Fibroblast of upper back skin (primary cell): ENCODE measurements at regions not wholly inside any gene's neighbourhood (a gene's known extent, or its start where the extent isn't known, plus 50 kb on each side); places are given as distances from the start of the nearest gene placed in this dataset.
A peak's percentile ranks its signal among the peaks of the same experiment; 100 is the strongest.

ENCODE experiments used
- DNase-seq: peaks from one replicate; pipeline ENCODE4 v3.0.0-alpha.2; 2013

DNA sequence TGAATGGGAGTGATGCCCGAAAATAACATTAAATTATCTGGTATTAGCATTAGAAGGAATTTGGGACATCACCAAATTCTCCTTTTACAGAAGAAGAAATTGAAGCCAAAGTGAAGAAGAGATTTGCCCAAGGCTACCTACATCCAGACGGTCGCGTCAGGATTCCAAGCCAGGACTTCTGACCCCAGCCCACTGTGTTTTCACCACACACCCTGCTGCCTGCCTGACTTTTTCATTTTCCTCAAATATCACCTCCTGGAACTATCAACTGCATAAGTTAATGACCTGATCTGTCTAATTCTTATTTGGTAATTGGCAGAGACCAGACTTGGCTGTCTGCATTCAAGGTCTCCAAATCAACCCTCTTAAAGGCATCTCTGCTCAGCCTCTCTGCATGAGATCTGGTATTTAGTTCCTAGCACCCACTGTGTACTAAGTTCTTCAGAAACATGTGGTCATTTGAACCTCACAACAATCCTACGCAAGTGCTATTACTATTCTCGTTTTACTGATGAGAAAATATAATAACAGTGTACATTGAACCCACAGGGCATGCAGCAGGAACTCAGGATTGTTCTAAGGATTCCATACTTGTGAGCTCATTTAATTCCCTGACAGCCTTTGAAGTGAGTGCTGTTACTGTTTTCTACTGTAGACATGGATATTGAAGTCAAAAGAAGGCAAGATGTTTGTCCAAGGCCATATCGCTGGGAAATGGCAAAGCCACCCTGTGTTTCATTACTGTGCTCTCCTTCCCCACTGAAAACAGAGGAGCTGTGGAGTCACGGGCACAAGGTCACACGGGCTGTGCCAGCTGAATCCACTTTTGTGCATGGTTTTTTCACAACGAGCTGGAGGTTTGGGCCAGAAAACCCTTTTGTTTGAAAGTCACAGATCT is 195.2 kb upstream of the C1QTNF7 start:
- DNase-seq = peak; percentile 76

DNA sequence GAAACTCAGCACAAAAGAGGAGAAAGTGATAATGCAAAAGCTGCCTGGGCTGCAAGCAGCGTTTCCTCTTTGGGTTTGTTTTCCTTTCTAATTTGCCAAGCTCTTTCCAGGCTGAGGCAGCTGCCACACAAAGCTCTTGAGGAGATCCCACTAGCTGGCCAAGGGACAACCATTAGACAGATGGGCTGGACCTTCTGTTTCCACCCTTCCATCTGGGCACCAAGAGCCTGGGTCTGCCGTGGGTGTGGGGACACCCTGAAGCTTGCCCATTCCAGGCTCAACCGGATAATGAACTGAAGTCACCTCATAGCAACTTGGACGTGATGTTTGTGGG is 194.6 kb upstream of the C1QTNF7 start:
- DNase-seq = no peak

DNA sequence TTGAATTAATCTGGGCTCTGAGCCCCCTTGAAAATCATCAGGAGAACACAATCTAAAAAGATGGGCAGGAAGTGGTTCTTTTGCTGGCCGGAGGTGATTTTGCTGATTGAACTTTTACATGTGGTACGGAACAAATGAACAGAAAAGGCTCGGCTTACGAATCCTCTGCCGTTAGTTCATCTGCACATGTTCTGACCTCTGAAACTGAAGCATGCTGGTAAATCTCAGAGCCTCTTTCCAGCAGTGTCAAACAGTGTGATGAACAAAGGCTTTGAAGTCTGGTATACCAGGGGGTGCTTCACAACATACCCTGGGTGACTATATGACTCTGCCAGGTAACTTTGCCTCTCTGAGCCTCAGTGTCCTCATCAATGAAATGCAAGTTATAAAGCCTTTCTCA is 194.2 kb upstream of the C1QTNF7 start:
- no peak for DNase-seq

DNA sequence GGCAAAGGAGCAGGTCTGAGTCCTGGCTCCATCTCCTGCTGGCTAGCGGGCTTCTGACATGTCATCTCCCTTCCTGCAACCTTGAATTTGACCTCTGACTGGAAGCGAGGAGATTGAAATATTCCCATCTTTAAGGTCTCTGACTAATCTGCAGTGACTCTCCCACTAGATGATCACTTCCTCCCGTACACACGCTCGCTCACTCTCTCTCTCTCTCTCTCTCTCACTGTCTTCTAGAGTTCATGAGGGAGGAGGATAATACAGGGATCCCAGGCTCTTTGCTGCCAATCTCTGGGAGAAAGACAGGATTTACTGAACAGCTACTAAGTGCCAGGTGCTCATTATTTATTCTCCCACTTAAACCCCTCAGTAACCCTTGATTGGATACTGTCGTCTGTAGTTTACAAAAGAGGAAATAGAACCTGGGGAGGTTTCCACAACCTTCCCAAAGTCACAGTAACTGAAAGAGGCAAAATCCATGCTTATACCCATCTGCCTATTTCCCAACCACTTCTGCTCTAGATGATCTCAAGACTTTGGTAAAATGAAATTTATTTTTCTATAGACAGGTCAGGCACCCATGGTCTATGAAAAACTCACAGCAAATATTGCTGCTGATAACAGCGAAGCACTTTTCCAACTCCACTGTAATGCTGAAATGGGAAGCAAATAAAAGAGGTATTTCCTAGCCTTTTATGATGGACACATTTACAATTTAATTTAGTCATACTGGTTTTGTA is 193.5 kb upstream of the C1QTNF7 start:
- peak; percentile 75 for DNase-seq

DNA sequence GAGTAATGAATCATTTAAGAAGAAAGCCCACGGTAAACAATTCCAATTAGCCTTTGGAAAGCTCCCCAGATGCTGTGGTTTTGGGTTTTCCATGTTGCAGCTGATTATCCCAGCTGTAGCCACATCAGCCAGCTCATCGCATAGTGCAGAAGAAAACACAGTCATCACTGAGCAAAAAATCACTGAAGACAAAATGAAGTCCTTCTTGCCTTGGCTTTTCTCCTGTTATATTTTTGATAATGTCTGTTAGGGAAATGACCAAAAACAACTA is 193.0 kb upstream of the C1QTNF7 start:
- DNase-seq = peak; percentile 96

DNA sequence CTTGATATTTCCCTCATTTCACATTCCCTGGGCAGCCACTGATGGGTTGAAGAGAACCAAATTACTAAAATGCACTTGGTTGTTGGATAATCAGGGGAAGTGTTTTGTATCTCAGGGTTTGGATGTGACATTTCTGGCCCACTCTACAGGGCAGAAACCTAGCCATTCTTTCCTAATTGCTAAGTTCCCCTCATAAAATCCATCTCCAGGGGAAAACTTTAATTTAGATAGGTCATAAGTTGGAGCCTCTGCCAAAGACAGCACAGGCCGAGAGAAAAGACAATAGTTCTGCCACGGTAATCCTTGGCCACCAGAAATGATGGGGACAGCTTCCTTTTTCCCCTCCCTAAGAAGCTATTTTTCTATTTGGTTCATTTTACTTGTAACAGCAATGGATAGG is 192.7 kb upstream of the C1QTNF7 start:
- no peak for DNase-seq

DNA sequence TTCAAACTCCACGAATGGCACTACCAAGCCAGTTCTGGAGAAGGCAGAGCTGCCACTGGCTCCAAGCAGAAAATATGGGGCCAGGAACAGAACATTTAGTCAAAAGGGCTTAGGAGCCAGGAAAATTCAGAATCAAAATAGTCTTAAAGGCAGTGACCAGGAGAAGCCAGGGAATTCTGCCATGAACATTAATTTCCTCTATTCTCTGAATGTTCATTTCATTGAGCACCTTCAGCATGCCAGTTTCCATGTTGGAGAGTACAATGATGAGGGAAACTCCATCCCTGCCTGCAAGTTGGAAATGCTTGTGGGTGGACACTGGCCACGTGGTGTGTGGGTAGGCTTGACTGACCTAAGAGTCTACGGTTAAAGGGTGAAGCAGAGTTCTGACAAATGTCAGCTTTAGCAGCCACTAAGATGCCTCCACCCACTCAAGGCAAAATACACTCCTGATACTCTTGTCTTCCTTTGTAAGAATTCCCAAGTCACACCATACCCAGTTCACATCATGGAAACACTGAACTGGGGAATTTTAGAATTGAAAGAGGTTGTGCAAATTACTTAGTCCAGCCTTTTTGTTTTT is 190.1 kb upstream of the C1QTNF7 start:
- no peak for DNase-seq

DNA sequence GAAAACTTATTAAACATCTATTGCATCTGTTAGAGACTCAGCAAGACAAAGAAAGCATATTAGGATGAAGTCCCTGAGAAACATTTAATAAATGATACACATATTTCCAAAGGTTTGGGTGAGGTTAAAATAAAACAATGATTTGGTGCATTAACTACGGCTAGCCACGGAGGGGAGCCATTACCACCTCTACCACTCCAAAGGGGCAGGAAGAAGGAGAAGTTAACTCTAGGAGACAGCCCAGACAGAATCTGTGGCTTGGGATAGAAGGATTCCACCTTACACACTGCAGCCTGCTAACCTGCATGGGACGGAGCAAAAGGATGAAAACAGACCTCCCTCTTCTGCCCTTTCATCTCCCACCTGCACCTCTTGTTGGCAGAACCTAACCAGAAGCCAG is 189.1 kb upstream of the C1QTNF7 start:
- peak; percentile 65 for DNase-seq

DNA sequence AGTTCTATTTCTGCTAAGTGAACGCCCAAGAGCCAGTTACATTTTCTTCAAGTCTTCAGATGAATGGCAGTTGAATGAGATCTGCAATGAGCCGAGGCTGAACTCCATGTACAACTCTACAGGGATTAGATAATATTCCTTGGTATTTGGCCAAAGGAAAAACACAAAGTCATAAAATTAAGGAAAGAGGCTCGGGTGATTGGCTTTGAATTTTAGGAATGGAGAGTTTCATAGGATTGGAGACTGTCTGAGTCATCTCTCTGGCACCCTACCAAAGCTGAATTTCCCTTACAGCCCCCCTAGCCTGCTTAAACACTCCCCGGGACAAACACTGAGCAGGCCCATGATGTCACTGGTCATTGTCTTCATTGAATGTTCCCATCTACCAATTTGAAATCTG is 188.0 kb upstream of the C1QTNF7 start:
- peak; percentile 79 for DNase-seq

DNA sequence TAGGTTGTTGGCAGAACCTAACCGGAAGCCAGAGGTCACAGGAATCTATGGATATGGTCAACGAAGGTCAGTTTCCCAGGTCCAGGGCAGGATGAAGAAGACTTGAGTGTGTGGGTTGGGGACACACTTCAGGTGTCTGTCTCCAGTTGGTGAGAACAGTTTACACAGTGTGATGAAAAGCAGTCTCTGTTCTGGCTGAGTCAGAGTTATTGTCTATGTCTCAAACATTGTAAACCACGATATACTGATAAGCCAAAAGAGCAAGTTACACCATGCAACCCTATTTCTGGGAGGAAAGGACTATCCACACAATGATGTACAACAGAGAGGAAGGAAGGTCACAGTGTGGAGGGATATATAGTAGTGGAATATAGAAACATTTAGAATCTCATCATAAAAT is 187.1 kb upstream of the C1QTNF7 start:
- DNase-seq = peak; percentile 39

DNA sequence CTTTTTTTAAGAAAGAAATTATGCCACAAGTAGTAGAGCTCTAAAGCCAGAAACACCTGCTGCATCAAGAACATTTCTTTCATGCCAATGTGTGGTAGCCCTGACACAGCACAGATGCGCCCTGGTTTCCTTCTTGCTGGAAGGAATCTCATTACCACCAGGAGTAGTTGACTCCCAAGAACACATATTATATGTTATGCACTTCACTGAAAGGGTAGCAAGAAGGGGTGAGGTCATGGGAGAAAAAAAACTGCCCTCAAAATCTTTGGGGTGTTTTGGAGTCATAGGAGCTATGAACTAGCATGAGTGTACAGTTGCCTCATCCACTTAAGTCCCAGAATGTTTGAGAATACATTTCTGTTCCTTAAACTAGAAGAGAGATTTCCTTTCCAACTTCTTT is 185.8 kb upstream of the C1QTNF7 start:
- DNase-seq = no peak

DNA sequence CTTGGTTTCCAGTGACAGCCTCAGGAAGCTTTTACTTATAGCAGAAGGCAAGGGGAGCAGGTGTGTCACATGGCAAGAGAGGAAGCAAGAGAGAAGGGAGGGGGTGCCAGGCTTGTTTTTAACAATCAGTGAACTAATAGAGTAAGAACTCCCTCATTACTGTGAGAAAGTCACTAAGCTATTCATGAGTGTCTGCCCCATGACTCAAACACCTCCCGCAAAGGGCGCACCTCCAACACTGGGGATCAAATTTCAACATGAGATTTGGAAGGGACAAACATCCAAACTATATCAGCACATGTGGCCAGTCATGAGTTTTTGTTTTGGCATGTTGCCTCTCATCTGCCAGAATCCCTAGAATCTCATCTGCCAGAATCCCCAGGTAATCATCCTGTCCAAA is 183.5 kb upstream of the C1QTNF7 start:
- peak; percentile 69 for DNase-seq

DNA sequence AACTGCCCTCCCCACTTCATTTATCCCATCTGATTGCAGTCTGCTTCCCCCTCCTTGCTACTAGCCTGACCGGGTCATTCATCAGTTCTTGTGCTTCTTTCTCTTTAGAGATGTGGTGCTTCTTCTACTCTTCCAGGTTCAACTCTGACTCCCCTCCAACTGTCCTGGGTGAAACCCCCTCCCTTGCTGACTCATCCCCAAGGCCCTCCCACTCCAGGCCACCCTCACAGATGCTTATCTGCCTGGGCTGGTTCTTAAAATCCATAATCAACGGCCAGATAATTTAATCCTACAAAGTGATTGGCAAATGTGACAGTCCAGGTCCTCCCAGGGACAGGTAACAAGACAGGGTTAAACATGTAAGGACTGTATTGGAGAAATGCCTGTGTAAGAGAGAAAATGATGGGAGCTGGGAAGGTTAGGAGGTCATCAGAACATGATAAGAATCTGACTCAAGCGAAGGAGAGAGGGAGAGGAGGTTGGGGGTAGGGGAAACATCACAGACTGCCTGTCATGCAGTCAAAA is 182.8 kb upstream of the C1QTNF7 start:
- no peak for DNase-seq

DNA sequence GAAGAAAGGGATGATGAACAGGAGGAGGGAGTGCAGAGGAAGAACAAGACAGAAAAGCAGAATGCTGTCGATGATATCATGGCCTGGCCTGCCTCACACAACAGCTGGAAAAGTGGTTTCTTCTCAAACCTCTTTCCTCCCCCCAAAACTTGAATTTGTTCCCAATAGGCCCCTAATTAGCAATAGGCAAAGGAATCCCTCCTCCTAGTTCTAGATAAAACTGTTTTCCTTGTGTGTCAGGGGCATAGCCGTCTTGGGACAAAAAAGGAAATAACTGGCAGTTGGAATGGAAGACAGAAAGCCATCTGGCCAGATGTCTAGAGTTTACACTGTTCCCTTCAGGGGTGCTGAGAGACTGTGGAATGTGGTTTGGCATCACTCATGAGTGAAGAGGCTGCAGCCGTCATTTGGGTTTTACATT is 177.8 kb upstream of the C1QTNF7 start:
- peak; percentile 76 for DNase-seq

DNA sequence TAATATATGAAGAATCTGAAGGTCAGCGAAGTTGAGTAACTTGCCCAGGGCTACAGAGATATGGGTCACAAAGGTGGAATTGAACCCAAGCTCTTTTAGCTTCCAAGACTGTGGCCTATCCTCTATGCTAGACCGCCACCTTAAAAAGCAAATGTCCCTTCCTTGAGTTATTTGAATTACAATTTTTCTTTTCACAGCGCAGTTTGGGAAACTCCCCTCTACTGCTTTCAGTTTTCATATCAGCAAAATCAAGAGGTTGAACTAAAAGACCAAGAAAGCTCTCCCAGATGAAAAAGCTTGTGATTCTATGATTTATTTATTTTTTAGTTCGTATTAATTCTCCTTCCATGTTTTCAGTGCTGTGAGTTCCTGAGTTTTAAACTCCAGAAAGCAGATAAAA is 174.5 kb upstream of the C1QTNF7 start:
- no peak for DNase-seq

DNA sequence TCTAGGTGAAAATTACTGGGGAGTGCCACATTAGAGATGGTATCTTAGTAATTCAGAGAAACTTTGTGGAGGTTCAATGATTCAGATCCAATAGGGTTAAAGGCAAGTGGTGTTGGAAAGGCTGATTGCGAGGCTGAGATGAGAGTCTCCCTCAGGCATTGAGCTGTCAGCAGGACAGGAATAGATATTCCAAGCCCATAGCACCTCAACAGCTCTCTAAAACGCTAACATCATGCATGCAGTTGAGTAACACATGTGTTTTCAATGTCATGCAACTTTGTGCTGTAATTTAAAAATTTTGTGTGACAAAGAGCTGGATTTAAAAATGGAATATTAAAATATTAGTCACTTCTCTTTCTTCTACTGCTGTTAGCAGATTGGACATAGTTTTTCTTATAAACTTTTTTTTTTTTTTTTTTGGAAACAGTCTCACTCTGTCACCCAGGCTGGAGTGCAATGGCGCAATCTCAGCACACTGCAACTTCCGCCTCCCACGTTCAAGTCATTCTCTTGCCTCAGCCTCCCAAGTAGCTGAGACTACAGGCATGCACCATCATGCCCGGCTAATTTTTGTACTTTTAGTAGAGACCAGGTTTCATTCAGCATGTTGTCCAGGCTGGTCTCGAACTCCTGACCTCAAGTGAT is 173.5 kb upstream of the C1QTNF7 start:
- no peak for DNase-seq

DNA sequence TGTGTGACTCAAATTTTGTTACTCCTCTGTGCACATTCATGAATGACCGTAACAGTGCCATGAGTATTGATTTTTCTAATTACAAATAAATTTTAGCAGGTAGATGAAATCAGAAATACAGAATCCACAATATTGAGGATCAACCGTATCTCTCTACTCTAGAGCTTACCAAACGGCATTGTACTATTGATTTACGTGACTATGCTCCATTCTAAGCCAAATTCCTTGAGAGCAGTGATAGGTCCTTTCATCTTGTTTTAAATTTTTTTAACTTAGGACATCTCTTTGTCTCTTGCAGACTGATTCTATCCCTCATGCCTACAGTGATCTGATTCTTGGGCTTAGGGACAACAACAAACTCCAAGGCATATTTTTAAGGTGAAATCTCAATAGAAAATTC is 172.3 kb upstream of the C1QTNF7 start:
- no peak for DNase-seq

DNA sequence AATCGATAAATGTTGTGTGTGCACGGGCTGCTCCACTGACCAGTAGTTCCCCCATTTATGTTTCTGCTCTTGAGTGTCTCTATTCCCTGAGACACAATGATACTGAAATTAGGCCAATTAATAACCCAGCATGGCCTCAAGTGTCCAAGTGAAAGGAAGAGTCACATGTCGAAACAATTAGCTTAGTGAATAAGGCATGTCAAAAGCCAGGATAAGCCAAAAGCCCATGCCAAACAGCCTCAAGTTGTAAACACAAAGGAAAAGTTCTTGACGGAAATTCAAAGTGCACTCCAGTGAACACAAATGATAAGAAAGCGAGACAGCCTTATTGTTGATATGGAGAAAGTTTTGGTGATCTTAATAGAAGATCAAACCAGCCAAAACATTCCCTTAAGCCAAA is 167.1 kb upstream of the C1QTNF7 start:
- DNase-seq = no peak

DNA sequence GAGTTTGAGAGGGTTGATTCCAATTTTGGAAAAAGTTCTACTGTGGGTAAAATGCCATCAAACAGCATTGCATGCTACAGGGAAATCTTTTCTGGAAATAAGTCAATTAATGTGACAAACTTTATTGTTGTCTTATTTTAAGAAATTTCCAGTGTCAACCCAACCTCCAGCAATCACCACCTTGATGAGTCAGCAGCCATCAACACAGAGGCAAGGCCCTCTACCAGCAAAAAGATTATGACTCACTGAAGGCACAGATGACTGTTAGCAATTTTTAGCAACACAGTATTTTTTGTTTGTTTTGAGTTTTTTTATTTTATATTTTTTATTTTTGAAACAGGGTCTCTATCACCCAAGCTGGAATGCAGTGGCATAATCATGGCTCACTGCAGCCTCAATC is 165.4 kb upstream of the C1QTNF7 start:
- DNase-seq = peak; percentile 18

DNA sequence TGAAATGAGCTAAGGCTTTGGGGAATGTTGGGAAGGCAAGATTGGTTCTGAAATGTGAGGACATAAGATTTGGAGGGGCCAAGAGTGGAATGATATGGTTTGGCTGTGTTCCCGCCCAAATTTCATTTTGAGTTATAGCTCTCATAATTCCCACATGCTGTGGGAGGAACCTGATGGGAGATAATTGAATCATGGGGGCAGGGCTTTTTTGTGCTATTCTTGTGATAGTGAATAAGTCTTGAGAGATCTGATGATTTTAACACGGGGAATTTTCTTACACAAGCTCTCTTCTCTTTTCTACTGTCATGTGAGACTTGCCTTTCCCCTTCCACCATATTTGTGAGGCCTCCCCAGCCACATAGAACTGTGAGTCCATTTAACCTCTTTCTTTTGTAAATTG is 157.6 kb upstream of the C1QTNF7 start:
- DNase-seq = peak; percentile 73

DNA sequence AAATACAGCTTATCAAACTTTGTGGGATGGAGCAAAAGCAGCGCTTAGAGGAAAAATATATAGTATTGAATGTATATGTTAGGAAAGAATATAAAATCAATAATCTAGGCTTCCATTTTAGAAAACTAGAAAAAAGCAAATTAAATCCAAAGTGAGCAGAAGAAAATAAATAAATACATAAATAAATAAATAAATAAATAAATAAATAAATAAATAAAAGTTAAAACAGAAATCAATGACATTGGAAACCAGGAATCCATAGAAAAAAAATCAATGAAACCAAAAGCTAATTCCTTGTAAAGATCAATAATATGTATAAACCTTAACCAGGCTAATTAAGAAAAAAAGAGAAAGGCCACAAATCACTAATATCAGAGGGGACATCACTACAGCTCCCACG is 141.8 kb upstream of the C1QTNF7 start:
- DNase-seq = no peak

DNA sequence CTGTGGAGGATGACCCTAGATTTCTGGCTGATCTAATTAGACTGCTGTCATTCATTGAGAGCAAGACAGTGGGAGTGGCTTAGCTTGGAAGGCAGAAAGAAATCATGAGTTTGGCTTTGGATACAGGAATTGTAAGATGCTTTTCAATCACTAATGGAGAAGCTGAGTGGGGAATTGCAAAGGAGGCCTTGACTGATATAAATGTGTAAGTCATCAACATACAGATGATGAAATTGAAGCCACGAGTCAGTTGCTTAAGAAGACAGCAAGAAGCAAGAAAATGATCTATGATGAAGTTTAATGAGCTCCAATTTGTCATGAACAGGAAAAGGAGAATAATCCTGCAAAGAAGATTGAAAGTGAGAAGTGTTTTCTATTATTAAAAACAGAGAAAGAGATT is 136.7 kb upstream of the C1QTNF7 start:
- peak; percentile 46 for DNase-seq

DNA sequence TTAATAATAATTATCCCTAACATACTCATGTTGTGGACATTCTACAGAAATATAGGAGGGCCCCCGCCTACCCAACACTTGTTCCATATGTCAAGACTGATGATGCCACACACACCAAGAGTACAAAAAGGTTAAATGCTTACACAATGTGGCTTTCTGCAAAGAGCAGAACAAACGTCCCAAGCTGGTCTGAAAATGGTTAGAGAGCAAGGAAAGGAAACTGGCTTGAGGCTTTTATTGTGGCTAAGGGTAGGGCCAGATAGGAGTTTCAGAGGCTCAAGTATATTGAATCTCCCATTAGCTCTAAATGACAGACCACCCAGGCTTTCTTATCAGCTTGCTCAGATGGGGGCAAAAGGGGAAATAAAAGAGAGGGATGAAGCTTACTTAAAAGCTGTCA is 134.1 kb upstream of the C1QTNF7 start:
- DNase-seq = no peak

DNA sequence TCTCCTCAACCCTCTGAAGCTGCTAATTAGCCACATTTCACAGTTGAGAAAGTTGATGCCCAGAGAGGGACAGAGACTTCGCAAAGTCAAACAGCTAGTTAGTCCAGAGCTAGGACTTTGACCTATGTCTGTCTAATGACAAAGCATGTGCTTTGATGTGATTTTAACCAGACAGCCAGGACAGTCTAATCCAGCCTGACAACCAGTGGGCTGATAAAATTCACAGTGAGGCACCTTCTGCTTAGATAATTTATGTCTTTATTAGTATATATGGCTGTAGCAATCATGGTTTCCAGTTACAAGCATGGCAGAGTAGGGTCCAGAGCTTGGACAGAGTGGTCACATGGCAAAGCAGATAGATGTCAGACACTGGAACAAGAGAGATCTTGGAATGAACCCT is 133.6 kb upstream of the C1QTNF7 start:
- DNase-seq = no peak
